ENCODE measurements at regions not wholly inside any gene's neighbourhood (a gene's known extent, or its start where the extent isn't known, plus 50 kb on each side); places are given as distances from the start of the nearest gene placed in this dataset.
"Not testable (repeated sequence)": the region's sequence is repeated elsewhere in the genome, so short reads cannot be mapped to it uniquely, and the experiment has no call there.

GRCh38 chr7:150193866-150194265 lies 129.3 kb upstream of the LRRC61 start:
- not testable (repeated sequence) for DNase-seq (ENCODE audit: low read depth)

All from stimulated activated CD8-positive, alpha-beta memory T cell treated with anti-CD3 and anti-CD28 coated beads, Interleukin-15, amount 100 ng/mL, for 24 hours (primary cell).